CD4-positive, alpha-beta T cell (primary cell): ENCODE measurements at regions not wholly inside any gene's neighbourhood (a gene's known extent, or its start where the extent isn't known, plus 50 kb on each side); places are given as distances from the start of the nearest gene placed in this dataset.

ENCODE experiments used
- ATAC-seq: fragments of 200-7000 bp; cut with Tn5 transposase; one replicate; pipeline ENCODE4 v1.10.0; 2022; ENCODE audit warnings: mild to moderate bottlenecking; ENCODE audit not compliant: poor library complexity
- CTCF ChIA-PET: fragments of 350-600 bp; sonication (Branson Sonifier 250); formaldehyde crosslinking; loops from one replicate; lab custom pipeline; 2021; ENCODE audit warnings: antibody characterized with exemption, inconsistent platforms; lab: Charles Lee
- POLR2A ChIA-PET: fragments of 350-600 bp; sonication (Branson Sonifier 250); formaldehyde crosslinking; loops from one replicate; lab custom pipeline; 2021; ENCODE audit warnings: antibody characterized with exemption, inconsistent platforms; lab: Charles Lee
- DNase-seq, 14 experiments: peaks; one replicate each; pipeline ENCODE4 v3.0.0-alpha.2; 2013 to 2020; ENCODE audit warnings: mixed read lengths in 2 of 14
- H3K27ac ChIP-seq, 2 donors: one replicate each; pipeline versions ENCODE4 v1.5.1 to v1.7.0; 2013; ENCODE audit warnings: low read length in 2 of 2, low read depth in 1 of 2, mild to moderate bottlenecking in 1 of 2
- H3K27me3 ChIP-seq, 2 experiments: 1 replicate in 1 of 2; 2 replicates in 1 of 2; pipeline versions ENCODE4 v1.6.1 to v1.7.0; 2013; ENCODE audit warnings: low read length in 2 of 2, control low read depth in 1 of 2, mild to moderate bottlenecking in 1 of 2, moderate library complexity in 1 of 2; ENCODE audit not compliant: insufficient read depth in 2 of 2, control insufficient read depth in 1 of 2
- H3K36me3 ChIP-seq: one replicate; pipeline ENCODE4 v1.6.1; 2013; ENCODE audit warnings: low read length, control low read depth; ENCODE audit not compliant: insufficient read depth
- H3K4me1 ChIP-seq: one replicate; pipeline ENCODE4 v1.6.1; 2013; ENCODE audit warnings: low read length, control low read depth; ENCODE audit not compliant: insufficient read depth
- H3K4me3 ChIP-seq: one replicate; pipeline ENCODE4 v1.5.1; 2013; ENCODE audit warnings: mild to moderate bottlenecking, low read length, moderate library complexity
- H3K9me3 ChIP-seq, 2 experiments: 1 replicate in 1 of 2; 2 replicates in 1 of 2; pipeline versions ENCODE4 v1.6.1 to v1.7.0; 2013; ENCODE audit warnings: low read length in 2 of 2, mild to moderate bottlenecking in 2 of 2, control low read depth in 1 of 2, moderate library complexity in 1 of 2; ENCODE audit not compliant: control insufficient read depth in 1 of 2, insufficient read depth in 1 of 2
- H3K27ac Mint-ChIP-seq: one replicate; pipeline ENCODE4 v1.8.0; 2020; ENCODE audit warnings: mixed read lengths
- H3K27me3 Mint-ChIP-seq: one replicate; pipeline ENCODE4 v1.8.0; 2021; ENCODE audit warnings: mixed read lengths
- H3K36me3 Mint-ChIP-seq: one replicate; pipeline ENCODE4 v1.8.0; 2021; ENCODE audit warnings: low read depth, mixed read lengths
- H3K4me1 Mint-ChIP-seq: one replicate; pipeline ENCODE4 v1.8.0; 2021; ENCODE audit warnings: low read depth, mixed read lengths
- H3K4me3 Mint-ChIP-seq: one replicate; pipeline ENCODE4 v1.8.0; 2020; ENCODE audit warnings: mild to moderate bottlenecking, mixed read lengths
- H3K9me3 Mint-ChIP-seq: one replicate; pipeline ENCODE4 v1.8.0; 2020; ENCODE audit warnings: mixed read lengths
- intact Hi-C, 2 experiments: fragments of 100-400 bp; cut with DNase I in 1 of 2; cut with micrococcal nuclease in 1 of 2; formaldehyde crosslinking; loops; one replicate each; pipeline versions ENCODE4 v1.15.1 to v1.9.0; 2023 to 2025; cut with DNase I, micrococcal nuclease
- TF ChIP-seq, protein P1 (sequence below): fragments of 200-600 bp; IDR thresholded peaks from one replicate; pipeline ENCODE4 v1.8.0; 2022; ENCODE audit warnings: antibody characterized with exemption, mild to moderate bottlenecking

DNA sequence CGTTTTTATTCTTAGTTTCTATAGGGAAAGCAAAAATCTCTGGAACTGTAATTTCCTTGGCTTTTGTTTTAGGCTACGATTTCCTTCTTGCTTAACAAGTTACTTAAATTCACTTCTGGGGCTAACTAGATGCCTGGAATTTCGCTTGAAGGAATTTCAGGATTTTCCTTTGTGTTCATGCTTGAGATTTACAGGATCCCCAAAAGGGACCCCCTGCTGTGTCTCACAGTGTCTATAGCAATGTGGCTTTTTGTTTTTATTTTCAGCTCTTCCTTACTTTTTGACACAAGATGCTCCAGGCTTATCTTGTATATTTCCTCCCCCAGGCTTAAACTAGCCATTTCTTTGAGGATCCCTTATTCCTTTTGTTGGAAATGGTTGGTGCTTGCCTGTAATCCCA is 95.5 kb upstream of the DPPA4 start:
- peaks cover 0 to 6% of the 10 kb centered on the region in 2 experiments for H3K9me3 ChIP-seq
- ATAC-seq, result no peak
- Mint-ChIP-seq H3K4me3 (no peak overlapping the region), H3K36me3 (no peaks in the 10 kb centered on the region), H3K9me3 (no peaks in the 10 kb centered on the region), H3K27me3 (peaks cover 13% of the 10 kb centered on the region), H3K27ac (no peak overlapping the region), H3K4me1 (no peaks in the 10 kb centered on the region)
- intact Hi-C loops, result no loop called here
- H3K27ac ChIP-seq, result no peak overlapping the region
- ChIA-PET POLR2A (no interaction called here), CTCF (no interaction called here)
- H3K36me3 ChIP-seq, result no peaks in the 10 kb centered on the region
- H3K4me1 ChIP-seq, result no peaks in the 10 kb centered on the region
- no peak for DNase-seq
- no peak overlapping the region for H3K4me3 ChIP-seq
- TF ChIP-seq, protein P1, sequence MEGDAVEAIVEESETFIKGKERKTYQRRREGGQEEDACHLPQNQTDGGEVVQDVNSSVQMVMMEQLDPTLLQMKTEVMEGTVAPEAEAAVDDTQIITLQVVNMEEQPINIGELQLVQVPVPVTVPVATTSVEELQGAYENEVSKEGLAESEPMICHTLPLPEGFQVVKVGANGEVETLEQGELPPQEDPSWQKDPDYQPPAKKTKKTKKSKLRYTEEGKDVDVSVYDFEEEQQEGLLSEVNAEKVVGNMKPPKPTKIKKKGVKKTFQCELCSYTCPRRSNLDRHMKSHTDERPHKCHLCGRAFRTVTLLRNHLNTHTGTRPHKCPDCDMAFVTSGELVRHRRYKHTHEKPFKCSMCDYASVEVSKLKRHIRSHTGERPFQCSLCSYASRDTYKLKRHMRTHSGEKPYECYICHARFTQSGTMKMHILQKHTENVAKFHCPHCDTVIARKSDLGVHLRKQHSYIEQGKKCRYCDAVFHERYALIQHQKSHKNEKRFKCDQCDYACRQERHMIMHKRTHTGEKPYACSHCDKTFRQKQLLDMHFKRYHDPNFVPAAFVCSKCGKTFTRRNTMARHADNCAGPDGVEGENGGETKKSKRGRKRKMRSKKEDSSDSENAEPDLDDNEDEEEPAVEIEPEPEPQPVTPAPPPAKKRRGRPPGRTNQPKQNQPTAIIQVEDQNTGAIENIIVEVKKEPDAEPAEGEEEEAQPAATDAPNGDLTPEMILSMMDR, result no peak
- peaks cover 0 to 4% of the 10 kb centered on the region in 2 experiments for H3K27me3 ChIP-seq

DNA sequence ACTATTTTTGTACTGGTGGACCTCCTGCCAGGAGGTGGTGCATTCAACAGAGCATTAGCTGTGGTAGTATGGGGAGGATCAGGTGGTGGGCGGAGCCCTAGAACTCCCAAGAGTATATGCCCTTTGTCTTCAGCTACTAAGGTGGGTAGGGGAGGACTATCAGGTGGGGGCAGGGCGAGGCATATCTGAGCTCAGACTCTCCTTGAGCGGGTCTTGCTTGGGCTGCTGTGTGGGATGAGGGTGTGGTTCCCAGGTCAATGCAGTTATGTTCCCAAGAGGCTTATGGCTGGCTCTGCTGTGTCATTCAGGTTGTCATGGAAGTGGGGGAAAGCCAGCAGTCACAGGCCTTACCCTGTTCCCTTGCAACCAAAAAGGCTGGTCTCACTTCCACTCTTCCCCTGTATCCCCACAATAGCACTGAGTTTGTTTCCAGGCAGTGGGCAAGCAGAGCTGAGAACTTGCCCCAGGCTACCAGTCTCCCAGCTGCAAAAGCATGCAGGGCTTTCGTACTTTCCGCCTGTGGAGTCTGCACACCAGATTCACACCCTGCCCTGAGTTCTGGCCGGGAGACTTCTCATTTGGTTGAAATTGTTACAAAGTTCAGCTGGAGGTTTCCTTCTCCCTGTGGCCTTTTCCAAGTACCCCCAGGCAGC is 93.7 kb upstream of the DPPA4 start:
- Histone ChIP-seq H3K9me3 (peaks cover 0 to 6% of the 10 kb centered on the region in 2 experiments), H3K4me3 (no peak overlapping the region), H3K36me3 (no peaks in the 10 kb centered on the region), H3K4me1 (no peaks in the 10 kb centered on the region), H3K27me3 (peaks cover 0 to 4% of the 10 kb centered on the region in 2 experiments), H3K27ac (no peak overlapping the region)
- Mint-ChIP-seq H3K27ac (no peak overlapping the region), H3K4me1 (no peaks in the 10 kb centered on the region), H3K36me3 (no peaks in the 10 kb centered on the region), H3K9me3 (peaks cover 2% of the 10 kb centered on the region), H3K27me3 (peaks cover 13% of the 10 kb centered on the region), H3K4me3 (no peak overlapping the region)
- no peak for ATAC-seq
- TF ChIP-seq, protein P1, result no peak
- intact Hi-C loops, result no loop called here
- ChIA-PET POLR2A (no interaction called here), CTCF (no interaction called here)
- DNase-seq, result no peak

DNA sequence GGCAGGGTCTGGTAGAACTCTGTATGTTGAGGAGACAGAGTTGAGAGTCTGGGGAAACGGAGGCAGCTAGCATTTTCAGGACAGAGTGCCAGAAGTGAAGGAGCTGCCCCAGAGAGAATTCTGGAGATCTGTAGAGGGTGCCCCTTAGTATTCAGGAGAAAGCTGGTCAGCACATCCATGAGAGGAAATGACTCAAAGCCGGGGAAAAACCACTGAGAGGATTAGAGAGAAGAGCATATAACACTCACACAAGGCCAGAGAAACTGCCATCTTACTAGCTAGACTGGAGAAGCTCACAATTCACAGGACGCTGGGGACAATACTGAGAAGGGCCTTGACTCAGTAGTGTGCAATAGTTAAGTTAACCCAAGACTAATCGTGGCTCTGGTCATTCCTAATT is 75.7 kb upstream of the DPPA4 start:
- H3K9me3 ChIP-seq, result peaks cover 0 to 18% of the 10 kb centered on the region in 2 experiments
- ChIA-PET POLR2A (no interaction called here), CTCF (no interaction called here)
- no peaks in the 10 kb centered on the region for H3K4me1 ChIP-seq
- Mint-ChIP-seq H3K9me3 (no peaks in the 10 kb centered on the region), H3K27me3 (no peaks in the 10 kb centered on the region), H3K4me3 (no peak overlapping the region), H3K36me3 (no peaks in the 10 kb centered on the region), H3K27ac (no peak overlapping the region), H3K4me1 (no peaks in the 10 kb centered on the region)
- no peak for DNase-seq
- ATAC-seq, result no peak
- no peaks in the 10 kb centered on the region for H3K27me3 ChIP-seq
- H3K27ac ChIP-seq, result no peak overlapping the region
- intact Hi-C loops, result no loop called here
- no peaks in the 10 kb centered on the region for H3K36me3 ChIP-seq
- TF ChIP-seq, protein P1, result no peak
- no peak overlapping the region for H3K4me3 ChIP-seq
